ENCODE measurements at regions not wholly inside any gene's neighbourhood (a gene's known extent, or its start where the extent isn't known, plus 50 kb on each side); places are given as distances from the start of the nearest gene placed in this dataset.

DNA sequence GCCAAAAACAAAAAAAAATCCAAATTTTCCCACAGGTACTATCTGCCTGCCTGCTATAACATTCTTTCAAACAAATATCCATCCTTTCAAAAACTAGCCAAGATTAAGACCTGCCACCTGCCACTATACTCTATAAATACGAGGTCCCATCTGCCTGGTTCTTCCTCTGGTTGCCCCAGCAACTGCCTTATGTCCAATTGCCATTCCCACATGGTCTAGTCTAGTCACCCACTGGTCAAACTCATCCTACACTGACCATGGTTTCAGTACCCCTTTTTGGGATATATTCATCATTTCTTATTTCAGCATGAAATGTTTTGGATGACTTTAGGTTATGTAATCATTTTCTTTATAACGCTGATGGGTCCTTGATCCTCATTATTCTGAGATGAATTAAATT, 95.1 kb upstream of the CCNG1 start:
- TF ChIP-seq, protein P1, sequence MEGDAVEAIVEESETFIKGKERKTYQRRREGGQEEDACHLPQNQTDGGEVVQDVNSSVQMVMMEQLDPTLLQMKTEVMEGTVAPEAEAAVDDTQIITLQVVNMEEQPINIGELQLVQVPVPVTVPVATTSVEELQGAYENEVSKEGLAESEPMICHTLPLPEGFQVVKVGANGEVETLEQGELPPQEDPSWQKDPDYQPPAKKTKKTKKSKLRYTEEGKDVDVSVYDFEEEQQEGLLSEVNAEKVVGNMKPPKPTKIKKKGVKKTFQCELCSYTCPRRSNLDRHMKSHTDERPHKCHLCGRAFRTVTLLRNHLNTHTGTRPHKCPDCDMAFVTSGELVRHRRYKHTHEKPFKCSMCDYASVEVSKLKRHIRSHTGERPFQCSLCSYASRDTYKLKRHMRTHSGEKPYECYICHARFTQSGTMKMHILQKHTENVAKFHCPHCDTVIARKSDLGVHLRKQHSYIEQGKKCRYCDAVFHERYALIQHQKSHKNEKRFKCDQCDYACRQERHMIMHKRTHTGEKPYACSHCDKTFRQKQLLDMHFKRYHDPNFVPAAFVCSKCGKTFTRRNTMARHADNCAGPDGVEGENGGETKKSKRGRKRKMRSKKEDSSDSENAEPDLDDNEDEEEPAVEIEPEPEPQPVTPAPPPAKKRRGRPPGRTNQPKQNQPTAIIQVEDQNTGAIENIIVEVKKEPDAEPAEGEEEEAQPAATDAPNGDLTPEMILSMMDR (IDR thresholded peaks at IDR 0.05; ENCODE audit: insufficient read depth, low read length, poor library complexity, severe bottlenecking), result no peak
- TF ChIP-seq EZH2phosphoT487 (conservative IDR thresholded peaks at IDR 0.05; ENCODE audit: low read length), result no peak

All from SU-DHL-6 (cell line).